Endothelial cell (in vitro differentiated cells): ENCODE measurements at regions not wholly inside any gene's neighbourhood (a gene's known extent, or its start where the extent isn't known, plus 50 kb on each side); places are given as distances from the start of the nearest gene placed in this dataset.

Experiments used
- DNase-seq: peaks from one replicate; pipeline ENCODE4 v3.0.0; 2021; ENCODE audit warnings: low spot score
- H3K27ac Mint-ChIP-seq: one replicate; pipeline ENCODE4 v1.8.0; 2021; ENCODE audit warnings: mixed read lengths, inconsistent platforms; ENCODE audit not compliant: unreplicated experiment
- H3K27me3 Mint-ChIP-seq: one replicate; pipeline ENCODE4 v1.8.0; 2021; ENCODE audit warnings: mild to moderate bottlenecking, moderate library complexity, mixed read lengths, inconsistent platforms; ENCODE audit not compliant: unreplicated experiment
- H3K36me3 Mint-ChIP-seq: one replicate; pipeline ENCODE4 v1.8.0; 2021; ENCODE audit warnings: mild to moderate bottlenecking, low read depth, mixed read lengths, inconsistent platforms; ENCODE audit not compliant: unreplicated experiment
- H3K4me1 Mint-ChIP-seq: one replicate; pipeline ENCODE4 v1.8.0; 2021; ENCODE audit warnings: mild to moderate bottlenecking, mixed read lengths, inconsistent platforms; ENCODE audit not compliant: unreplicated experiment
- H3K4me3 Mint-ChIP-seq: one replicate; pipeline ENCODE4 v1.8.0; 2021; ENCODE audit warnings: mild to moderate bottlenecking, mixed read lengths, inconsistent platforms; ENCODE audit not compliant: unreplicated experiment
- H3K9me3 Mint-ChIP-seq: one replicate; pipeline ENCODE4 v1.8.0; 2021; ENCODE audit warnings: mixed read lengths, inconsistent platforms; ENCODE audit not compliant: unreplicated experiment
- TF ChIP-seq, protein P1 (sequence below): fragments of 200-600 bp; sonication (generic); IDR thresholded peaks from one replicate; pipeline ENCODE4 v1.5.0; 2021; ENCODE audit warnings: antibody characterized with exemption; ENCODE audit not compliant: unreplicated experiment

DNA sequence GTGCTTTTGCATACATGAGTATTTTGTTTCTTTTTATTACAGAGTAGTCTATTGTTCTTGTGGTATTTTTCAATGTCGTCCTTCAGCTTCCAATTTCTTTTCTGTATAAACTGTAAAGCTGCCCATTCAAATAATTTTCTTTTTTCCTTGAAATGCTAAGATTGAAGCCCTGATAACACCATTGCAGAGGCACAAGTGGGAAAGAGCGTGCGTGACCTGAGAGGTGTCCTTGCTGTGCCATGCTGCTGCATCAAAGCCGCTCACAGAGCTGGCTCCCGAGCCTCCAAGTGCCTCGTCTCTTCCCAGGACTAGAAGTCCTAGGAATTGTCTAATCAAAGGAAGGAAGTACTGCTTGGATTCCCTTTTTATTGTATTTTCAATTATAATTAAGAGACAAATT is 101.9 kb upstream of the PFN2 start:
- Mint-ChIP-seq H3K27ac (no peak overlapping the region), H3K4me1 (peaks cover 6% of the 10 kb centered on the region), H3K4me3 (no peak overlapping the region), H3K9me3 (no peaks in the 10 kb centered on the region), H3K27me3 (peaks cover 5% of the 10 kb centered on the region), H3K36me3 (no peaks in the 10 kb centered on the region)
- no peak for DNase-seq
- TF ChIP-seq, protein P1, sequence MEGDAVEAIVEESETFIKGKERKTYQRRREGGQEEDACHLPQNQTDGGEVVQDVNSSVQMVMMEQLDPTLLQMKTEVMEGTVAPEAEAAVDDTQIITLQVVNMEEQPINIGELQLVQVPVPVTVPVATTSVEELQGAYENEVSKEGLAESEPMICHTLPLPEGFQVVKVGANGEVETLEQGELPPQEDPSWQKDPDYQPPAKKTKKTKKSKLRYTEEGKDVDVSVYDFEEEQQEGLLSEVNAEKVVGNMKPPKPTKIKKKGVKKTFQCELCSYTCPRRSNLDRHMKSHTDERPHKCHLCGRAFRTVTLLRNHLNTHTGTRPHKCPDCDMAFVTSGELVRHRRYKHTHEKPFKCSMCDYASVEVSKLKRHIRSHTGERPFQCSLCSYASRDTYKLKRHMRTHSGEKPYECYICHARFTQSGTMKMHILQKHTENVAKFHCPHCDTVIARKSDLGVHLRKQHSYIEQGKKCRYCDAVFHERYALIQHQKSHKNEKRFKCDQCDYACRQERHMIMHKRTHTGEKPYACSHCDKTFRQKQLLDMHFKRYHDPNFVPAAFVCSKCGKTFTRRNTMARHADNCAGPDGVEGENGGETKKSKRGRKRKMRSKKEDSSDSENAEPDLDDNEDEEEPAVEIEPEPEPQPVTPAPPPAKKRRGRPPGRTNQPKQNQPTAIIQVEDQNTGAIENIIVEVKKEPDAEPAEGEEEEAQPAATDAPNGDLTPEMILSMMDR, result no peak

DNA sequence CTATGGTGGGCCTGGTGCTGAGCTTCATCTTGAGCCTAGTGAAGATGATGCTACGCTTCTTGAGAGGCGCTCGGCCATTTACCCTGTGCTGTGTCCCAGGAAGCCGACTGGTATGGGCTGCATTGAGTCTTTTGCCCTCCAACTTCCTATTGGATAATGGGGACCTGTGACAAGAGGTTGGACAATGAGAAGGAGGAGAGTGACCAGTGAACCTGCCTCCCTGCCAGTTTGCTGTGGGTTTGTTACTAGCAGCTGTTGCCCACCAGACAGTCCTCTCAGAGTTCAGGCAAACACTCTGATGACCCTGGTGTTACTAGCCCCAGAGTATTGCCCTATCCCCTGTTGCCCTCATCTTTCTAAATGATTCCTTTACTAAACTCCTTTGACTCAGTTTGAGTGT is 99.6 kb upstream of the PFN2 start:
- TF ChIP-seq, protein P1, result no peak
- peaks cover 6% of the 10 kb centered on the region for H3K4me1 Mint-ChIP-seq

GRCh38 chr3:150069633-150070032 is 98.9 kb upstream of the PFN2 start:
- Mint-ChIP-seq H3K9me3 (no peaks in the 10 kb centered on the region), H3K4me3 (no peak overlapping the region), H3K27me3 (peaks cover 6% of the 10 kb centered on the region), H3K4me1 (peaks cover 6% of the 10 kb centered on the region), H3K36me3 (no peaks in the 10 kb centered on the region), H3K27ac (no peak overlapping the region)
- TF ChIP-seq, protein P1, result no peak
- DNase-seq, result no peak

More for the DNA sequence above, 99.6 kb upstream of the PFN2 start:
- H3K36me3 Mint-ChIP-seq, result no peaks in the 10 kb centered on the region
- H3K4me3 Mint-ChIP-seq, result no peak overlapping the region
- no peaks in the 10 kb centered on the region for H3K9me3 Mint-ChIP-seq
- DNase-seq, result no peak
- peaks cover 6% of the 10 kb centered on the region for H3K27me3 Mint-ChIP-seq
- H3K27ac Mint-ChIP-seq, result no peak overlapping the region

- Mint-ChIP-seq H3K27ac (no peak overlapping the region), H3K4me1 (peaks cover 6% of the 10 kb centered on the region), H3K36me3 (no peaks in the 10 kb centered on the region), H3K4me3 (no peak overlapping the region), H3K27me3 (peaks cover 6% of the 10 kb centered on the region), H3K9me3 (no peaks in the 10 kb centered on the region)
- DNase-seq, result no peak
- TF ChIP-seq, protein P1, result no peak
Measured at GRCh38 chr3:150069154-150069527, 98.4 kb upstream of the PFN2 start.

GRCh38 chr3:150068440-150069153 is 97.9 kb upstream of the PFN2 start:
- H3K4me3 Mint-ChIP-seq, result no peak overlapping the region
- no peak for DNase-seq
- H3K27ac Mint-ChIP-seq, result no peak overlapping the region
- H3K36me3 Mint-ChIP-seq, result no peaks in the 10 kb centered on the region
- TF ChIP-seq, protein P1, result no peak
- H3K9me3 Mint-ChIP-seq, result no peaks in the 10 kb centered on the region
- H3K4me1 Mint-ChIP-seq, result peaks cover 6% of the 10 kb centered on the region
- peaks cover 6% of the 10 kb centered on the region for H3K27me3 Mint-ChIP-seq
